Glomerular endothelial cell (primary cell): ENCODE measurements at regions not wholly inside any gene's neighbourhood (a gene's known extent, or its start where the extent isn't known, plus 50 kb on each side); places are given as distances from the start of the nearest gene placed in this dataset.
"Not testable (repeated sequence)": the region's sequence is repeated elsewhere in the genome, so short reads cannot be mapped to it uniquely, and the experiment has no call there.

Experiments used
- DNase-seq: peaks from one replicate; pipeline ENCODE4 v3.0.0-alpha.2; 2011; ENCODE audit warnings: low read depth, low spot score; ENCODE audit errors: extremely low read depth

GRCh38 chr5:106858616-106859015 is 812.1 kb downstream of the EFNA5 start:
- DNase-seq, result no peak

DNA sequence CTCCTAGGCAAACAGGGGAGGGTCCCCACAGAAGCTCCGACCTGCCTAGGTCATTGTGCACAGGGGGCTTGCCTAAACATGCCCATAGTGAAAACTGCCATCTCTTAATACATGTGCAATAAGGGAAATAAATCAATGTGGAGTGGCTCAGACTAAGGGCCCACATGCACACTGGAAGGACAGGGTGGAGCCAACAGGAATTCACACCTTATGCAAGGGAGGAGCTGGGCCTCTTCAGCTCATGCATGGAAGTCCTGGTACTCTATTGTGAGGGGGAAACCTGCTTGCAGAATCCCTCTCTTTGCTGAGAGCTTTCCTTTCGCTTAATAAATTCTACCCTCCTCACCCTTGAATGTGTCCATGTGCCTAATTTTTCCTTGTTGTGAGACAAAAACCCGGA is 815.8 kb downstream of the EFNA5 start:
- DNase-seq, result no peak

- no peak for DNase-seq
These were observed 816.5 kb downstream of the EFNA5 start for GRCh38 chr5:106854105-106854687.

- no peak for DNase-seq
These were observed 817.5 kb downstream of the EFNA5 start for GRCh38 chr5:106853266-106853665.

DNA sequence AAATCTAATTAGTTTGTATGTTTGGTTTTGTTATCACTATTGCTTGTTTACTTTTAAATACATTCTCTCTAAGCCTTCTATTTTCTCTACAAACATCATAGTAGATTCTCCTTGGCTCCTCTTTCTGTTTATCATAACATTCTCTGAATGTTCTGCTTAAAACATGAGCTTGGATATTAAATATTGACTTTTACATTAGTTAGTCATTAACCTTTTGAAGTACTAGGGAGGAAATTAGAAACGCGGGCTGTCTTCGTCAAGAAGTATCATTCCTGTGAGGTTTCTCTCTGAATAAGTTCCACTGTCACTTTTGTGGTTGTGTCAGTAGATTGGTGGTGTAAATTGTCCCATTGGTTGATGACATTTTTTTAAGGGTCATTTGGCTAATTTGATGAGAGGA is 821.5 kb downstream of the EFNA5 start:
- DNase-seq, result no peak

- DNase-seq, result no peak
These were observed 826.8 kb downstream of the EFNA5 start for GRCh38 chr5:106843812-106844416.

- no peak for DNase-seq
These were observed 837.2 kb downstream of the EFNA5 start for GRCh38 chr5:106833517-106833916.

DNA sequence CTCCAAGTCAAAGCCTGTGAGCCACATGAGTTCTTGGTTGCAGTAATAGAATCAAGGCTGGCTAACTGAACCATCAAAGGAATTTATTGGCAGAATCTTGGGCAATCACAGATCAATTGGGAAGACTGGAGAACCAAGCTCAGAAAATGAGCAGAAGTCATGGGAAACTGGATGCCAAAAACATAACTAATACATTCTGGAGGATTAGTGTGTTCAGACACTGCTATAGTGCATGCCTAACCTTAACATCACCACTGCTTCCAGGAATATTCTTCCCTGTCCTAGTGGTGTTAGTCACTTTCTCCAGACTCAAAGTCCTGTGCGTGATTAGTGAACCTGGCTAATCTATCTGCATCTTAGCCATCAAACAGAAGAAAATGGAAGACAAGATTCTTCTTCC is 843.7 kb downstream of the EFNA5 start:
- no peak for DNase-seq

DNA sequence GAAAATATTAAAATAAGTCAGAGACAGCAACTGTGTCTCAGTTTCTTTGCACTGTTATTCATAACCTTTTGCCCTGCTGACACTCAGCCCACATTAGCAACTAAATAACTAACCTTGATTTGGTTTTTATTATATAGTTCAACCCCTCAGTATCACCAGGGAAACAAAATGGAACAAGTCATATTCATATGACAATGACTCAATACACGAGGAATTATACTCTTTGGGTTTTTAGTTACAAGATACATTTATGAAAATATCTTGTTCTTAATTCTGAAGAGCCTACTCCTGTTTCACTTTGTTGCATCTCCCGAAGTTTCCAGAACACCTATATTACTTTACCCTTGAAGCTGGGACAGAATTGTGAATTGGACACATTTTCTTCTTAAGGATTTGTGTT is 845.4 kb downstream of the EFNA5 start:
- DNase-seq, result no peak

GRCh38 chr5:106822851-106823250 is 847.9 kb downstream of the EFNA5 start:
- DNase-seq, result no peak

DNA sequence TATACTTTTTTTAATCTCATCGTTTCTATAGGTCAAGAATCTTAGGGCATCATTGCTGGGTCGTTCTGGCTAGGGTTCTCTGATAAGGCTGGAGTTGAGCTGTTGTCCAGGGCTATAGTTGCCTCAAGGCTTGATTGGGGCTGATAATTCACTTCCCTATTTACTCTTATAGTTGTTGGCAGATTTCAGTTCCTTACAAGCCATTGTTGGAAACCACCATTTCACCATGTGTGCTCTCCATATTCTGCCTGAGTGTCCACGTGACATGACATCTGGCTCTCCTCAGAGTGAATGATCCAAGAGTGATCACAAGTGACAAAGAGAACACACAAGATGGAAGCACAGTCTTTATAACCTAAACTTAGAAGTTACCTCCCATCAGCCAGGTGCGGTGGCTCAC is 852.2 kb downstream of the EFNA5 start:
- no peak for DNase-seq

- no peak for DNase-seq
These were observed 855.8 kb downstream of the EFNA5 start for GRCh38 chr5:106814961-106815360.

- DNase-seq, result no peak
These were observed 869.2 kb downstream of the EFNA5 start for GRCh38 chr5:106801554-106801953.

DNA sequence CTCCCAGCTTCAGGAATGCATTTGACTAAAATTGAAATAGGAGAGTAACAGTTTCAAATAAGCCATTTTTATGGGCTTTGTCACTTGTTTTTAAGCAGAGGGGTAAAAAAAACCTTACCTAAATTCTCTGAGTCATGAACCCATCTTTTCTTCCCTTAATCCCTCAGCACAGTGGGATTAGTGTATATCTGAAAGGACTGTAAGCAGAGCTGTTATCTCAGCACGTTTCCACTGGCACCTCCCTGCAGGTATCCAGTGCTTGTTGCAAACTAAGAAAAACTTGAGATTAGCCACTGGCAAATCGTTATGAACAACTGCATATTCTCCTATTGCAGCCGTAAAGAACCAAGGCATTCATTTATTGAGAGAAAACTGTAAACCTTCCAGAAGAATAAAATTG is 872.7 kb downstream of the EFNA5 start:
- no peak for DNase-seq

DNA sequence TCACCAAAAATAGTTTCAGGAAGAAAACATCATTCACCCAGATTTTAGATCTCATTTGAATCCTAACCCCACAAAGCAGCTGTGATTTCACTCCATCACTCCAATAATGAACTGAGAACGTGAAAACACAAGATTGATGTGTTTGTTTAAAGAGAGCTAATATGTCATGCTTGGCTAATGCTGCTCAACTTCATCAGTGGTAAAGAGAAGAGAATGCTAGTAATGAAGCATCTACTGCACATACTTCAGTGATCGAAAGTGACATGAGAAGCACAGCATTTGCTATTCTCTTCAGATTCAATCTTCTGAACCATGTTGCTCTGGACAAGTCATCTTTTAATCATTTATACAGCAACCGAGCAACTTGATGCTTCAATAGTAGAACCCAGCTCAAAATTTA is 874.7 kb downstream of the EFNA5 start:
- DNase-seq, result no peak

DNA sequence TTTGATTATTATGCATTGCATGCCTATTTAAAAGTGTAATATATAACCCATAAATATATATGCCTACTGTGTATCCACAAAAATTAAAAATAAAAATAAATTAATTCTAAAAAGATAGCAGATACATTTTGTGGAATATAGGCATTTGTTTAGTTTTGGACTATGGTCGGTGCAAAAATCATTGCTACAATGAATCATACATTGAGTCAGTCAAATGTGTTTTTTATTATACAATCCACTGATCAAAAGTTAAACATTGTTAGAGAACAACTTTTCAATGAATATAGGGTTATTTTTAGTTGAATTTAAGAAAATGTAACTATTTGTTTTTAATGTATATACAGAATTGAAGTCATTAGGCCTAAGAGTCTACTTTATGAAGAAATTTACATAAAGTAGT is 885.9 kb downstream of the EFNA5 start:
- no peak for DNase-seq

DNA sequence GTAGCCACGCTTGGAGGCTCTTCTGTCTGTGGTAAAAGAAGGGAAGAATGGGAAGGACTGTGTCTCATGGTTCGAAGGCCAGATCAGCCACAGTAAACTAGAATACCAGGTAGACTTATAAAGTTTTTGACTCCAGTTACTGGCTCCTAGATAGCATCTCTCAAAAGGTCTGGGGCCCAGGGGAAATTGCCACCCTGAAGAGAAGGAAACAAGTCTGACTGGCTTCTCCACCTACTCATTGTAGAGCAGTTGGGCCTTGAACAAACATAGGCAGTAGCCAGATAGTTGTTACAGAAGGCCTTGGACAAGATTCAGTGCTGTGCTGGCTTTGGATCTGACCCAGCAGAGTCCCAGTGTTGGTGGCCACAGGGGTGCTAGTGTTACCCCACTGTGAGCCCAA is 890.4 kb downstream of the EFNA5 start:
- no peak for DNase-seq

DNA sequence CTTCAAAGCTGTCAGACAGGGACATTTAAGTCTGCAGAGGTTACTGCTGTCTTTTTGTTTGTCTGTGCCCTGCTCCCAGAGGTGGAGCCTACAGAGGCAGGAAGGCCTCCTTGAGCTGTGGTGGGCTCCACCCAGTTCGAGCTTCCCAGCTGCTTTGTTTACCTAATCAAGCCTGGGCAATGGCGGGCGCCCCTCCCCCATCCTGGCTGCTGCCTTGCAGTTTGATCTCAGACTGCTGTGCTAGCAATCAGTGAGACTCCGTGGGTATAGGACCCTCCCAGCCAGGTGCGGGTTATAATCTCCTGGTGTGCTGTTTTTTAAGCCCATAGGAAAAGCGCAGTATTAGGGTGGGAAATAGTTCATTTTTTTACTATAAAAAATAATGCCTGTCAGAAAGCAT is 894.2 kb downstream of the EFNA5 start:
- not testable (repeated sequence) for DNase-seq

DNA sequence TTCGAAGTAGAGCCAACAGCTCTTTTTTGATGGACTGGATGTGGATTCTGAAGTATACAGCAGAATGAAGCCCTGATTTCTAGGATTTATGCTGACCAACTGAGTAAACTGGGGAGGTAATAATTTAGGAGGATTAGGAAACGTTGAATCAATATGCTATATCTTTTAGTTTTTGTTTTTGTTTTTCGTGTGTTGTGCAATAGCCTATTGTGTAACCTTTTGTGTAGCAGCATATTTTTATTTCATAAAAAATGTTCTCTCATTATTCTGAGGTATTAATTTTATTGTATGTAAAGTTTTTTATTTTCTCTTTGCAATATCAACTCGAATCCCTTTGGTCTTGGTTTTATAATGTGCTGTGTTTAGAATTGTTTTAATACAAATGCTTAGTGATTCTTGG is 902.3 kb downstream of the EFNA5 start:
- no peak for DNase-seq

- no peak for DNase-seq
These were observed 903.8 kb downstream of the EFNA5 start for GRCh38 chr5:106766916-106767315.

GRCh38 chr5:106759581-106759980 is 911.2 kb downstream of the EFNA5 start:
- DNase-seq, result no peak

DNA sequence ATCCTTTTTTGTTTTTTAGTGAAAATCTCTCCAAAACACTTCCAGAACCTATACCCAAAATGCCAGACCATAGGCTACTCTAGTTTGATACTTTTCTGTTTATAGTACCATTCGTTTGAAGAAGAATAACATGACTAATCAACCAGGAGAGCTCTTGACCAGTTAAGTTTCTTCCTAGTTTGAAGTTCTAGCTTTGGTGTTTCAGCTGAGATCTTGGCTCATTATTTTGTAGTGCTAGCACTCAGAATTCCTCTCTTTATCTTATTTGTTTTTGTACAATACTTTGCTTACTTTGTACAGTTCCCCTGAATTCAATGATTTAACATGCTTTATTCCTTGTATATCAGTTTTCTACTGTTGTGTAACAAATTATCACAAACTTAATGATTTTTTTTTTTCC is 911.6 kb downstream of the EFNA5 start:
- no peak for DNase-seq

GRCh38 chr5:106757672-106758071 is 913.1 kb downstream of the EFNA5 start:
- DNase-seq, result no peak
